ENCODE measurements at regions not wholly inside any gene's neighbourhood (a gene's known extent, or its start where the extent isn't known, plus 50 kb on each side); places are given as distances from the start of the nearest gene placed in this dataset.

DNA sequence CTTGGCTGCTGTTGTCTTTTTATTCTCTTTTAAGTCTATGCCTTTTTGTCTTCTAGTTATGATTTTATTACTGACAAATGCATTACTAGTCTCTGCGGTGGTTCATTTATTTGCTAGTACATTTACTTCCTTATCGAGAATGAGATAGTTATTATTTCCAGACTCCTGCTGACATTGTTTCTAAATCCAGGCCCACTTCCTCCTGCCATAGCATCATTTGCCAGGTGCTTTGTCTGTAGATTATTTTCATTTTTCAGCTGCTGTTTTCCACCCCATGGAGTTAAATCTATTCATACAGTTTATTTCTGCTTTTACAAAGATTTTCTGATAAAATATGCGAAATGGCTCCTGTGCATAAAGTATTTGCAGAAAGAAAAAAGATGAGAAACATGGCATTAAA, 459.7 kb downstream of the MMUT start:
- intact Hi-C loops (cut with DNase I; ENCODE audit: low total_unique reads), result no loop called here
- Histone ChIP-seq H3K9me3 (no peaks in the 10 kb centered on the region), H3K36me3 (no peaks in the 10 kb centered on the region), H3K27me3 (no peaks in the 10 kb centered on the region), H3K4me3 (no peak overlapping the region), H3K4me1 (no peaks in the 10 kb centered on the region), H3K27ac (no peak overlapping the region)
- WGBS, 2 donors (ENCODE audit: low coverage in 1 of 2), result 46 to 49% methylated on average over 3 of the region's 3 CpGs
- no peak for DNase-seq
- TF ChIP-seq EP300 (IDR thresholded peaks at IDR 0.05; ENCODE audit: low read depth) (no peak), POLR2AphosphoS5 (IDR thresholded peaks at IDR 0.05) (no peak)
- TF ChIP-seq, protein P1, sequence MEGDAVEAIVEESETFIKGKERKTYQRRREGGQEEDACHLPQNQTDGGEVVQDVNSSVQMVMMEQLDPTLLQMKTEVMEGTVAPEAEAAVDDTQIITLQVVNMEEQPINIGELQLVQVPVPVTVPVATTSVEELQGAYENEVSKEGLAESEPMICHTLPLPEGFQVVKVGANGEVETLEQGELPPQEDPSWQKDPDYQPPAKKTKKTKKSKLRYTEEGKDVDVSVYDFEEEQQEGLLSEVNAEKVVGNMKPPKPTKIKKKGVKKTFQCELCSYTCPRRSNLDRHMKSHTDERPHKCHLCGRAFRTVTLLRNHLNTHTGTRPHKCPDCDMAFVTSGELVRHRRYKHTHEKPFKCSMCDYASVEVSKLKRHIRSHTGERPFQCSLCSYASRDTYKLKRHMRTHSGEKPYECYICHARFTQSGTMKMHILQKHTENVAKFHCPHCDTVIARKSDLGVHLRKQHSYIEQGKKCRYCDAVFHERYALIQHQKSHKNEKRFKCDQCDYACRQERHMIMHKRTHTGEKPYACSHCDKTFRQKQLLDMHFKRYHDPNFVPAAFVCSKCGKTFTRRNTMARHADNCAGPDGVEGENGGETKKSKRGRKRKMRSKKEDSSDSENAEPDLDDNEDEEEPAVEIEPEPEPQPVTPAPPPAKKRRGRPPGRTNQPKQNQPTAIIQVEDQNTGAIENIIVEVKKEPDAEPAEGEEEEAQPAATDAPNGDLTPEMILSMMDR (IDR thresholded peaks at IDR 0.05), result no peak
- in situ Hi-C loops (cut with MboI; ENCODE audit: low pct_ligation_motif_present in 1 of 4, low pct_unique_long_range_greater_than_20kb in 1 of 4, low sequenced_read_pairs in 3 of 4), result no loop called here

DNA sequence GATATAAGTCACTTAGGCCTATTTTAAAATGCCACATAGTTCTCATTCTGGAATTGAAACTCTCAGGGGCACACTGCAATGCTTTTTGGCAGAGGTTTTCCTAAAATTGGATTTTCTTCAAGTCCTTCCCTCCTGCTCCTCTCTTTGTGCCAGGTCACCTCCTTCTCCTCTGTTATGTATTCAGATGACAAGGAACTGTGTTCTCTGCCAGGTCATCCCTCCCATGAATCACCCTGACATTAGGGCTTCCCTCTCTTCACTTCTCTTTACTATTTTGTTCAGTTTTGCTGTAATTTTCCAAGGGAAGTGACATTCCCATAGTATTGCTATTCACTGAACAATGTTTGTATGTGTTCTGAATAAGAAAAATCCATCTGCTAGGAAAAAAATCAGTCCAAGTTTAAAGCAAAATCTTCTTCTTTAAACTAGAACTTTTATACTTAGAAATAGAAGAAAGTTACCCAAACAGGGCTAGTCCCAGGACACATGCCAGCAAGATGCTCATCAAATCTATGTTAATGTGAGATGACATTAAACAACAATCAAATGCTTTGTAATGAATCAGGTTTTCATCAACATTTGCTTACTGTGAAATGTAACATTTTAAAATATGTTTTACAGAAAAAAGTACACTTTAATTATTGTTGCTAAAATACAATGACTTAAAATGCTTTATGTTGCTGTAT, 461.1 kb downstream of the MMUT start:
- no peaks in the 10 kb centered on the region for H3K4me1 ChIP-seq
- H3K27ac ChIP-seq, result no peak overlapping the region
- no peaks in the 10 kb centered on the region for H3K27me3 ChIP-seq
- intact Hi-C loops (cut with DNase I; ENCODE audit: low total_unique reads) (no loop called here), in situ Hi-C loops (cut with MboI; ENCODE audit: low pct_ligation_motif_present in 1 of 4, low pct_unique_long_range_greater_than_20kb in 1 of 4, low sequenced_read_pairs in 3 of 4) (no loop called here)
- TF ChIP-seq, protein P1 (IDR thresholded peaks at IDR 0.05), result no peak
- TF ChIP-seq EP300 (IDR thresholded peaks at IDR 0.05; ENCODE audit: low read depth) (no peak), POLR2A (IDR thresholded peaks at IDR 0.05) (no peak), POLR2AphosphoS5 (IDR thresholded peaks at IDR 0.05) (no peak)
- H3K9me3 ChIP-seq, result no peaks in the 10 kb centered on the region
- DNase-seq, result no peak
- no peak overlapping the region for H3K4me3 ChIP-seq
- H3K36me3 ChIP-seq, result no peaks in the 10 kb centered on the region

DNA sequence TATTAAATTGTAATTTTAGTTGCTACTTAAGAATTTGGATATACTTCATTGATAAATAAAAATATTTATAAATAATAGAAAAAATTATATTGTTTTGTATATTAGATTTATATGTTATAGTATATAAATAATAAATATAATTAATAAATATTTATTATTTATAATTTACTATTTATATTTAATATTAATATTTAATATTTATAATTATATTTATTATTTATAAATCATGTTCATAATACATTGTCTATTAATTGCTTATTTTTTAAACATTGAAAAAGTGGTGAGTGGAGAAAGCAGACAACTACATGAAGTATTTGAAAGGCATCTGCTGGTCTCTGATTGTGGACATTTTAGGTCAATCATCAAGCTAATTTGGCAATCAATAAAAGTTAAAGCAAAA, 464.5 kb downstream of the MMUT start:
- intact Hi-C loops (cut with DNase I; ENCODE audit: low total_unique reads), result no loop called here

DNA sequence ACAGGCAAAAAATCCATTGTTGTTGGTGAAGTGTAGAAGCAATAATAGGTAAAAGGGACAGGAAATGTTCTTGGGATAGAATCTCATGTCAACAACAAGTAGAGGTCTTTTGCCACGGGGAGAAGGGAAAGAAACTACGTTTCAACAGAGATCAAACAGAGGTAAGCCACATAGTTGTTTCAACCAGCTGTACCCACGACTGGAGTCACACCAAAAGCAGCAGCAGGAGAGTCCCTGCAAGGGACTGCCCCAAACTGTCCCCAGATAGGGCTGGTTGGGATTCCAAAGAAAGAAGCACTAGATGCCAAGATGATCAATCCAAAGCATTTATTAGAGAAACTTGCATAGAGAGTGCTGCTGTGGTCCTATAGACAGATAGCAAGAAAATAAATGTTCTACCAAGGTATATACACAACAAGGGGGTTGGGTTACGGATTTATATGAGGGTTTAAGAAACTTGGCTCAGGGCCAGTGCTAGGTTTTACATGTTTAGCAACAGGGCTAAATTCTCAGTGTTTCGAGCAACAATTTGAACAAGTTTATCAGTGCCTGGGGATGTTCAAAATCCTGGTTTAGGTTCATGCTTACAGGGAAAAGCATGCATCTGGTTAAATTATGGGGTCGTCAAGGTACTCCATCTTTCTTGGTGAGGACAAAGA, 466.5 kb downstream of the MMUT start:
- no peaks in the 10 kb centered on the region for H3K9me3 ChIP-seq
- TF ChIP-seq POLR2AphosphoS5 (IDR thresholded peaks at IDR 0.05) (no peak), POLR2A (IDR thresholded peaks at IDR 0.05) (no peak), EP300 (IDR thresholded peaks at IDR 0.05; ENCODE audit: low read depth) (no peak)
- TF ChIP-seq, protein P1 (IDR thresholded peaks at IDR 0.05), result no peak
- in situ Hi-C loops (cut with MboI; ENCODE audit: low pct_ligation_motif_present in 1 of 4, low pct_unique_long_range_greater_than_20kb in 1 of 4, low sequenced_read_pairs in 3 of 4) (no loop called here), intact Hi-C loops (cut with DNase I; ENCODE audit: low total_unique reads) (no loop called here)
- whole genome bisulfite sequencing, 2 donors (ENCODE audit: low coverage in 1 of 2), result 64 to 73% methylated on average over 3 to 6 of the region's 6 CpGs
- no peaks in the 10 kb centered on the region for H3K4me1 ChIP-seq
- no peaks in the 10 kb centered on the region for H3K36me3 ChIP-seq
- no peak overlapping the region for H3K27ac ChIP-seq
- DNase-seq, result no peak
- no peak overlapping the region for H3K4me3 ChIP-seq
- no peaks in the 10 kb centered on the region for H3K27me3 ChIP-seq

More for the DNA sequence above, 464.5 kb downstream of the MMUT start:
- Histone ChIP-seq H3K4me3 (no peak overlapping the region), H3K27ac (no peak overlapping the region), H3K4me1 (no peaks in the 10 kb centered on the region), H3K36me3 (no peaks in the 10 kb centered on the region), H3K9me3 (no peaks in the 10 kb centered on the region), H3K27me3 (no peaks in the 10 kb centered on the region)
- in situ Hi-C loops (cut with MboI; ENCODE audit: low pct_ligation_motif_present in 1 of 4, low pct_unique_long_range_greater_than_20kb in 1 of 4, low sequenced_read_pairs in 3 of 4), result no loop called here
- no peak for DNase-seq
- TF ChIP-seq POLR2AphosphoS5 (IDR thresholded peaks at IDR 0.05), result no peak
- TF ChIP-seq, protein P1 (IDR thresholded peaks at IDR 0.05), result no peak
- no peak for TF ChIP-seq POLR2A (IDR thresholded peaks at IDR 0.05)
- TF ChIP-seq EP300 (IDR thresholded peaks at IDR 0.05; ENCODE audit: low read depth), result no peak
